GM21723 (cell line): ENCODE measurements at regions not wholly inside any gene's neighbourhood (a gene's known extent, or its start where the extent isn't known, plus 50 kb on each side); places are given as distances from the start of the nearest gene placed in this dataset.

ENCODE experiments used
- ATAC-seq: cut with Tn5 transposase; IDR thresholded peaks from one replicate; pipeline ENCODE4 v1.9.1; 2021; ENCODE audit warnings: mild to moderate bottlenecking, moderate library complexity; ENCODE audit not compliant: unreplicated experiment

GRCh38 chr1:62978741-62979140, 194.8 kb downstream of the ATG4C start:
- no peak for ATAC-seq

GRCh38 chr1:62981434-62981833, 197.5 kb downstream of the ATG4C start:
- ATAC-seq, result no peak

- no peak for ATAC-seq
These were observed 204.9 kb downstream of the ATG4C start for GRCh38 chr1:62988867-62989266.

- no peak for ATAC-seq
These were observed 205.6 kb downstream of the ATG4C start for GRCh38 chr1:62989497-62989896.

- no peak for ATAC-seq
These were observed 207.2 kb downstream of the ATG4C start for GRCh38 chr1:62991152-62991551.

GRCh38 chr1:62993844-62994243, 209.9 kb downstream of the ATG4C start:
- ATAC-seq, result no peak

- ATAC-seq, result no peak
These were observed 211.2 kb downstream of the ATG4C start for GRCh38 chr1:62995173-62995572.

- ATAC-seq, result no peak
These were observed 214.0 kb downstream of the ATG4C start for GRCh38 chr1:62997884-62998283.

- no peak for ATAC-seq
These were observed 215.1 kb downstream of the ATG4C start for GRCh38 chr1:62998845-62999649.

- no peak for ATAC-seq
These were observed 216.6 kb downstream of the ATG4C start for GRCh38 chr1:63000508-63000907.

GRCh38 chr1:63004868-63005267, 220.9 kb downstream of the ATG4C start:
- ATAC-seq, result no peak

GRCh38 chr1:63005812-63006211, 221.9 kb downstream of the ATG4C start:
- ATAC-seq, result no peak

- no peak for ATAC-seq
These were observed 225.5 kb downstream of the ATG4C start for GRCh38 chr1:63009421-63009820.

- ATAC-seq, result no peak
These were observed 227.2 kb downstream of the ATG4C start for GRCh38 chr1:63010913-63011660.

- no peak for ATAC-seq
These were observed 228.4 kb downstream of the ATG4C start for GRCh38 chr1:63012339-63012738.

- no peak for ATAC-seq
These were observed 230.3 kb downstream of the ATG4C start for GRCh38 chr1:63014267-63014666.

- ATAC-seq, result no peak
These were observed 238.4 kb downstream of the ATG4C start for GRCh38 chr1:63022319-63022718.

GRCh38 chr1:63023171-63023570, 239.2 kb downstream of the ATG4C start:
- ATAC-seq, result no peak

GRCh38 chr1:63023637-63024036, 239.7 kb downstream of the ATG4C start:
- ATAC-seq, result no peak

GRCh38 chr1:63024132-63024531, 240.2 kb downstream of the ATG4C start:
- ATAC-seq, result no peak

GRCh38 chr1:63027176-63027575, 243.2 kb downstream of the ATG4C start:
- ATAC-seq, result no peak

GRCh38 chr1:63032171-63032570, 248.2 kb downstream of the ATG4C start:
- no peak for ATAC-seq
